A549 (cell line): ENCODE measurements at regions not wholly inside any gene's neighbourhood (a gene's known extent, or its start where the extent isn't known, plus 50 kb on each side); places are given as distances from the start of the nearest gene placed in this dataset.

Experiments used
- CEBPB ChIP-seq, 2 experiments: fragments of >200 bp in 1 of 2; sonication (Bioruptor Twin) in 1 of 2; formaldehyde crosslinking in 1 of 2; IDR thresholded peaks; 2 replicates each; pipeline ENCODE4 v1.6.1; 2012 to 2016
- CTCF ChIP-seq: fragments of >200 bp; sonication (Bioruptor Twin); formaldehyde crosslinking; IDR thresholded peaks from 3 replicates; pipeline ENCODE4 v1.5.1; 2016
- EP300 ChIP-seq, 2 experiments: fragments of >200 bp; sonication (Bioruptor Twin); formaldehyde crosslinking; IDR thresholded peaks; 2 replicates in 1 of 2; 3 replicates in 1 of 2; pipeline ENCODE4 v1.6.1; 2016 to 2017
- MAX ChIP-seq: IDR thresholded peaks from 2 replicates; pipeline ENCODE4 v1.6.1; 2012
- NR3C1 ChIP-seq: fragments of >200 bp; sonication (Bioruptor Twin); formaldehyde crosslinking; IDR thresholded peaks from 3 replicates; pipeline ENCODE4 v1.6.1; 2017
- RCOR1 ChIP-seq: fragments of 150-350 bp; IDR thresholded peaks from 2 replicates; pipeline ENCODE4 v1.6.1; 2014; ENCODE audit warnings: antibody characterized with exemption, low read length, low read depth
- SREBF2 ChIP-seq: fragments of 450-650 bp; IDR thresholded peaks from 2 replicates; pipeline ENCODE4 v1.6.1; 2014; ENCODE audit warnings: mild to moderate bottlenecking, moderate library complexity

GRCh38 chr18:78154444-78154843 lies 825.2 kb upstream of the SALL3 start:
- TF ChIP-seq NR3C1 (no peak), RCOR1 (no peak), CEBPB (IDR thresholded peaks at IDR 0.05) (no peak), EP300 (IDR thresholded peaks at IDR 0.05) (no peak), CTCF (no peak), MAX (no peak), SREBF2 (no peak)
